GM19238 (cell line): ENCODE measurements at regions not wholly inside any gene's neighbourhood (a gene's known extent, or its start where the extent isn't known, plus 50 kb on each side); places are given as distances from the start of the nearest gene placed in this dataset.

Experiments
- DNase-seq: peaks from one replicate; pipeline ENCODE4 v3.0.0; 2011; ENCODE audit warnings: low spot score; ENCODE audit not compliant: insufficient read length

DNA sequence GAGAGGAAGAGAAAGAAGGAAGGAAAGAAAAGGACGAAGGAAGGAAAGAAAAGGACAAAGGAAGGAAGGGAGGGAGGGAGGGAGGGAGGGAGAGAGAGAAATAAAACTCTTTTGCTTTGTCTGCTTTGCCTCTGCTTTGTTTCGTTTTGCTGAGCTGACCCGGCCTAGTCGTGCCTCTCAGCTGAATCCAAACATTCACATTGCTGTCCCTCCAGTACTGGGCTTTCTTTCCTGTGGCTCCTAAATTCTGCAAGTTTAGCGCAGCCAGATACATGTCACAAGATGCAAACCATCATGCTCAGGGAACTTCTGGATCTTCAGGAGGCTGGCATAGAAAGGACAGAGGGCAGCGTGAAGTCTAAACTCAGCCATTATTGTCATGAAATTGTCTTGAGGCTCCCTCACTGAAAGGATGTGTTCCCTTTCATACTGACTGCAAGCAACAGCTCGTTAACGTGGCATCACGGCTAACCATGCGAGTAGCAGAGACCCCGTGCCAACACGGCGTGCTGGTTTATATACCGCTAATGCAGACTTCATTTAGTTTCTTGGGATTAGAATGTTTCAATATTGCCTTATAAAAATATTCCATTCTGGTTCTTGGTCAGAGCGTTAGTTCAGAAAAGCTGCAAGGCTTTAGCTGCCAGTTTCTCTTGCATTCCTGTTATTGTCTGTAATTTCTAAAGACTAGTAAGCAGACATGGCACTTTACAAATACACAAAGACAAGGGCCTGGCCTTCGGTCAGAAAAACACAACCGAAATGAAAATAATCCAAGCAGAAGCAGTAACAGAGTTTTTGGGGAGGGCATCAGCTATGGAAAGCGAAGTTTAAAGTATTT is 94.2 kb downstream of the TMEM174 start:
- no peak for DNase-seq

DNA sequence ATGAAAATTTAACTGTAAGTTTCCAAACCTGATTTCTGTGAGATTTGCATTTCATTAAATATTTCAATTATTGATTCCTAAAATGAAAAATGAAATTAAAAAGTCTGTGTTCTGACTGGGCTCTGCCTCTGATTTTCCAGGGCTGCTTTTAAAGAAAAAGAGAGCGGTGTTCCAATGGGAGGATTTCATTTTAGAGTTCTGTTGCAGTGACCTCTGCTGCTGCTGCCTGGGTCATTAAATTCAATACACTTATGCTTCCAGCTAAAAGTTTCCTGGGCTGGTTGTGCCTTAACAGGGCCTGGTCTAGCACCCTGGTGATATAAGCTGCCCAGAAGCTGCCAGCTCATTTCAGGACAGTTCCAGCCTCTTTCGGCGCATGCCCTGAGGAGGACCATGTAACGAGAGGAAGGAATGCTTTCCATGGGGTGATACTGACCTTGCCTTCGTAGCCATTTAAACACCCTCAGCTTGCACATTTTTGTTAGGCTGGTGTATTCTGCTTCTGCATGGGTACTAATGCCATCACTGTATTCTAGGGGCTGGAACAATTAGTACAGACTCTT is 93.3 kb downstream of the TMEM174 start:
- DNase-seq: no peak

DNA sequence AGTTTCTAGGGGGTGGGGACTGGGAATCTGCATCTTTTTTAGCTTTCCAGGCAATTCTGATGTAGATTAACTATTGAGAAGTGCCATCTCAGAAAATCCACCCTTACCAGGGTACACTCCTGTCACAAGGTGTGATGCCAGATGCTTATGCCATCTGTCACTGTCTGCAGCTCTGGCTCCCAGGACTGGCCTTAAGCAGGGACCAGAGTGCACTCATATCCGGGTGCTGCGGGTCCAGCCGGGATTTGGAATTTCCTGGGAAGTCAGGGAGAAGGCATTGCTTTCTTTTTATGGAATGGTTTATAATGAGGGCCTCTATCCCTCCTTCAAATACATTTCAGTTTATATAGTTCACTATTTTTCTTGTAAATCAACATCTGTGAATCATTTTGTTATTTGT is 92.6 kb downstream of the TMEM174 start:
- DNase-seq: no peak

DNA sequence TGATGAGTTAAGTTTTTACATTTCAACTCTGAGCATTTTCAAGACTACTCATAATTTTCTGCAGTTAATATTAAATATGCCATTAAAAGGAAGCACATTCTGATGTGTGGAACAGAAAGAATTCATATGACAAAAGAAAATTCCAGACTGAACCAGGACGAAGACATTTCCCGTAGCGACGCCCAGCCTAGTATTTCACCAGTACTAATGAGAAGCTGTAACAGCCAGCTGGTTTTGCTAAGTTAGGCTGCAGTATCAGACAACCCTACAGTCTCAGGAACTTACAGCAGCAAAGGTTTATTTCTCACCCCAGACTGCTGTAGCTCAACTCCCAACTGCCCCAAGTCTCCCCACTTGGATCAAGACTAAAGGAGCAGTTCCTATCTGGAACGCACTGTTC is 91.6 kb downstream of the TMEM174 start:
- DNase-seq: no peak

DNA sequence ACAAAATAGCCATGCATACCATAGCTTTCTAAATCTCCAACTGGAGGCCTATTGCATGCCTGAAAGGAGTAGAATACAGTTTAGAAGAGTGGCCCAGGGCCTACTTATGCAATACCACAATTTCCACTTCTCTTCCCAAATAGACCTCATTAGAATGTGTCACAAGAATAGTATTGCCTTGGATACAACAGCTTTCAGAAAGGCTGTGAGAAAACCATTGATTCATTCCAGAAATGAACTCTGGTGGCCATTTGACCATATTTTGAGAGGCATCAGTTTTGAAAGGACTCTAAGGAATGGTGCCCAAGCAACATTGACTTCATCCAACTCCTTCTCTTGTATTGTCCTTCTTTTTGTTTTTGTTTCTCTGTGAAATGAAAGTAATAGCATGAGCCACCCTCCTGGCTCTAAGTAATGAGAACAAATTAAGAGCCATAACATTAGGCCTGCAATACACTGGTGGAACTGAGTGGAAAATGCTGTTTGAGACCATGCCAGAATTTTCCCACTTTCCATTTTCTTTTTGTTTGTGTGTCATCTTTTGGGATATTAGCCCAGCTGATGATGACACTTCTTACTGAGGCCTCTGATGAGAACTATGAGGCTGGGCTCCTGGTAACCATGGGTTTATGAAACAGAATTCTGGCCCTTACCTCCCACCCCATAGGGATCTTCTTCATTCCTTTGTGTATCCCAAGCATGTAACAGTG is 90.2 kb downstream of the TMEM174 start:
- DNase-seq: no peak

DNA sequence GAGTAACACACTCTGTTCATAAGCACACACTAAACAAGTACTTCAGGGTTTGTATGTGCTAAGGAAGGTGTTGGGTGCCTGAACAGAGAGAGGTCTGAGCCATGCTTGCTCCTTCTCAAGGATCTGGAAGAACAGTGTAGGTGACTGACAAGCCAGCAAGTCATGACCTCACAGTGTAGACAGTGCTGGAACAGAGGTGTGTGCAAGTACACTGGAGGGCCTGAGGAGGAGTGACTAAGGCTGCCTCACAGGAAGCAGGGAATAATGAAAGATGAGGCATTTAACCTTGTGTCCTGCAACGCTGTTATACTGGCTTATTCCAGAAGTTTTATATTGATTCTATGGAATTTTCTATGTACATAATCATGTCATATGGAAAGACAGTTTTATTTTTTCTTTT is 83.9 kb downstream of the TMEM174 start:
- no peak for DNase-seq

DNA sequence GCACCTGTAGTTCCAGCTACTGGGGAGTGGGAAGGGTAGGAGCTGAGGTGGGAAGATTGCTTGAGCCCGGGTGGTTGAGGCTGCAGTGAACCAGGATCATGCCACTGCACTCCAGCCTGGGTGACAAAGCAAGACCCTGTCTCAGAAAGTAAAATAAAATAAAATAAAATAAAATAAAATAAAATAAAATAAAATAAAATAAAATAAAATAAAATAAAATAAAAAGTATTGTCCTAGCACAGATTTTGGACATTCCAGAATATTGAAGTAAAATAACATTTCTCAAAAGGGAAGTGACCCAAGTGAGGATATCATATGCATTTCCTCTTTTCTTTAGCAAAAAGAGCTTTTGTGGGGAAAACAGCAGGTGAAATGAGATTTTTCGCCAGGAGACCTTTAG is 83.5 kb downstream of the TMEM174 start:
- no peak for DNase-seq

DNA sequence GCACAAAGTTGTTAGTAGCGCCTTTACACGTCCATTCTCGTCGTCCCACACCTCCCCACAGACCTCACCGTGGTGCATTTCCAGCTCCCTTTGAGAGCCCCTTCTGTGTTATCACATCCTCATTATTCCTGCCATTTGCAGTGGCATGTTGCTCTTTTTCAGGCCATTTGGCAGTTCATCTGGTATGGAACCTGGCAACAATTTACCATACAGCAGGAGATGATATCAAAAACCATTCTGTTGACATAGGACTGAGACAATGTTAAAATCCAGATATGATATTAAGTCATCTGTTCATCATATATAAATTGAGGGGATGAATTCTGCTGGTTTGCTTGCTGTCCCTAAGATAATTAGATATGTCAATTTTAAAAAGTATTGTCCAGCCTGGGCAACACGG is 83.0 kb downstream of the TMEM174 start:
- no peak for DNase-seq

DNA sequence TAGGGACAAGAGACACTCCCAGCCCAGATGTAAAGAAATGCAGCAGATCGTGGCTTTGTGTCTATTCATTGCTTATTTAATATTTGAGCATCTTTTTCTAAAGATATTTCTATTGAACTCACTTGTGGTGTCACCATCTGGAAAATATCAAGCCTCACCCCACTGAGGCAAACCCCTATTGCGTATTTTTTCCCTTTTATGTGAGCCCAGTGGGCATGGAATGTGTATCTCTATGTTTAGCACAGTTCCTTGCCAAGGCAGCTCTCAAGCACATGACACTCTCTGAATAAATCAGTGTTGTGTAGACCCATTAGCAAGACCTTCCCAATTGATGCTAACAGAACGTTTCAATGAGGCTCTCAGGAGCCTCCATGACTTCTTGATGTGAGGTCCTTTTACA is 81.6 kb downstream of the TMEM174 start:
- no peak for DNase-seq

DNA sequence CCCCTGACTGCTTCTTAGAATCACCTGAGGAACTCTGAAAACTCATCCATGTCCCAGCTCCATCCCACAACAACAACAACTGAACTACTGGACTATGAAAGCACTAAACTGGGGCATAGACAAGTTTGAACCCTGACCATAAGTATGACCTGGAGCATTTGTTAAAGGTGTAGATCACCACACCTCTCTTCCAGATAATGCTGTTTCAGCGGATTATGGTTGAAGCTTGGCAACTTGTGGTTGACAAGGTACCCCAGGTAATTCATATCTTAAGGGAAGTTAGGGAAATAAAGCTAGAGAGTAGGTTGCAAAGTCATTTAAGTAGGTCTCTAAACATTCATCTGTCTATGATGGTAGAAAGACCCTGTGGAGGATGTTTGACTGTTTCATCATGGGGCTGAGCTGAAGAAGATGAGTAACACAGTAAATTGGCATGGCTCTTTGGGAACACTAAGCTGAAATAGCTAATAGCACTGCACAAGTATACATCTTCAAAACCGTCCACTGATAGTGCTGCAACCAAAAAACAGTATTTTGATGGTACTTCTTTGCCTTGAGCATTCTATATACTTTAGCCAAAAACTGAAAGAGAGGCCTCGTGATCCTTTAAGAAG is 80.2 kb downstream of the TMEM174 start:
- no peak for DNase-seq

DNA sequence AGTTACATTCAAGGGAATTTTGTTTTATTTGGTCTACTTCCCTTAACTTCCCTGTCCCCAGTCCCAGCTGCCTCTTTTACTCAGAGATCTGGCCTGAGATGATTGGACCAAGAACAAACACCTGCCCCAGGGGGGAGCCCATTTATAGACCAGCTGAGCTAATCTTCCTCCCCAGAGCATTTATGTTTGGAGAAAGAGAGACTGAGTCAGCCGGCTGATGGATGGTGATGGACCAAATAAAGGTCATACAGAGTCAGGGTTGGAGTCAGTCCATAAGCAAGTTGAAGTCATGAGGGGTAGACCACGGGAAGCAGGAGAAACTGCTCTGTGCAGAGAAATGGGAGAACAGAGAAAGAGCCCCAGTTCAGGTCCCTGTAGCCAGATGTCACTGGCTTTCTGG is 77.7 kb downstream of the TMEM174 start:
- no peak for DNase-seq

DNA sequence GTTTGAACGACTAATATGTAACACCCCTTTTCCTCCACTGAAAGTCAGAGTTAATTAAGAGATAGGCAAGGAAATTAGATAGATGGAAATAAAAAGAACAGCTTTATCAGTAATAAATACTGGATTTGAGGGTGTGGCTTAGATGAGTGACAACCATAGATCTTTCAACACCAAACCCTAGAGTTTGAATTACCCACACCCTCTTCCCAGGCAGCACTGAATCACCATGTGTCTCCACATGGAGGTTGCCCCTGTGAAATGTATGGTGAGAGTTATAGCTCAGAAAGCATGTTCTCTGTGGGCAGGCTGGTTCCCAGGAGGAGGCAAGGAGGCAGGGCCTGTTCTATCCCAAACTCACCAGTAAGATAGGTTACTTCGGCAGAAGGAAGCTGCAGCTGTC is 69.7 kb downstream of the TMEM174 start:
- DNase-seq: no peak

DNA sequence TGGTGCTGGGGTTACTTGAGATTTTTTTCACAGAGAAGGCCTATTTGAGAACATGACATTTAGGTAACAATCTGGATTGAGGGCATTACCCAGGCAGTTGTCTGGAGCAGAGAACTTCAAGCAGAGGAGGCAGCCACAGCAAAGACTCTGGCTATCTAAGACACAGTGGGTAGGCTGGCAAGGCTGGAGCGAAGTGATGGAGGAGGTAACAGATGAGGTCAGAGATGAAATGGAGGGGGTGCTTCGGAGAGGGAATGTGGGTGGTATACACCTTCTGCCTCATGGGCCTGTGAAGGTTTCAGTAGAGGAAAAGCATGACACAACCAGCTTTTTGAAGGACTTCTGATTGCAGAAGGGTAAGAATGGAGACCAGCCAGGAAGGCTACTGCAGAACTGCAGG is 65.9 kb downstream of the TMEM174 start:
- no peak for DNase-seq

DNA sequence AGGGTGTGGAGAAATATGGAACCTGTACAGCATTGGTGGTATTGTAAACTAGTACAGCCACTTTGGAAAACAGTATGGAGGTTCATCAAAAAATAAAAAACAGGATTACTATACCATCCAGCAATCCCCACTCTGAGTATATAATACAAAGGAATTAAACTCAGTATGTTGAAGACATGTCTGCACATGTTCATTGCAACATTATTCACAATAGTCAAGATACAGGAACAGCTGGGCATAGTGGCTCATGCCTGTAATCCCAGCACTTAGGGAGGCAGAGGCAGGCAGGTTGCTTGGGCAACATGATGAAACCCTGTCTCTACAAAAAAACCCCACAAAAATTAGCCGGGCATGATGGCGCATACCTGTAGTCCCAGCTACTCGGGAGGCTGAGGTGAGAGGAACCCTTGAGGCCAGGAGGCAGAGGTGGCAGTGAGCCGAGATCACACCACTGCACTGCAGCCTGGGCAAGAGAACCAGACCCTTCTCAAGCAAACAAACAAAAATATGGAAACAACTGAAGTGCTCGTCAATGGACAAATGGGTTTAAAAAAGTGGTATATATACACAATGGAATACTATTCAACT is 63.6 kb downstream of the TMEM174 start:
- DNase-seq: no peak

DNA sequence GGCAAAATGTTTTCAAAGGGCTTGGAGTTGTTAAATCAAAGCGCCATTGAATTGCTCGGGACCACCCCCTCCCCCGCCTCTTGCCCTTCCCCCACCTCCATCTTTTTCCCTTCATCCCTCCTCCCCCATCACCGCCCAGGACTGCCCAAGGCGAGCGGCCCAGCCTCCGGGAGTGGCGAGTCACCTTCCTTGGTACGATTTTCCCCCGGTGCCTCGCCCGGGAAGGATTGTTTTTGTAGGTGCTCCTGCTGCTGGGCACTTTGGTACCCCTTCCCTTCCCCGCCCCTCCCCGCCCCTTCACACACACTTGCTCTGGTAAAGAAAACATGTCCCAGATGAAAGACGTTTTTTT is 61.2 kb downstream of the TMEM174 start:
- DNase-seq: no peak

DNA sequence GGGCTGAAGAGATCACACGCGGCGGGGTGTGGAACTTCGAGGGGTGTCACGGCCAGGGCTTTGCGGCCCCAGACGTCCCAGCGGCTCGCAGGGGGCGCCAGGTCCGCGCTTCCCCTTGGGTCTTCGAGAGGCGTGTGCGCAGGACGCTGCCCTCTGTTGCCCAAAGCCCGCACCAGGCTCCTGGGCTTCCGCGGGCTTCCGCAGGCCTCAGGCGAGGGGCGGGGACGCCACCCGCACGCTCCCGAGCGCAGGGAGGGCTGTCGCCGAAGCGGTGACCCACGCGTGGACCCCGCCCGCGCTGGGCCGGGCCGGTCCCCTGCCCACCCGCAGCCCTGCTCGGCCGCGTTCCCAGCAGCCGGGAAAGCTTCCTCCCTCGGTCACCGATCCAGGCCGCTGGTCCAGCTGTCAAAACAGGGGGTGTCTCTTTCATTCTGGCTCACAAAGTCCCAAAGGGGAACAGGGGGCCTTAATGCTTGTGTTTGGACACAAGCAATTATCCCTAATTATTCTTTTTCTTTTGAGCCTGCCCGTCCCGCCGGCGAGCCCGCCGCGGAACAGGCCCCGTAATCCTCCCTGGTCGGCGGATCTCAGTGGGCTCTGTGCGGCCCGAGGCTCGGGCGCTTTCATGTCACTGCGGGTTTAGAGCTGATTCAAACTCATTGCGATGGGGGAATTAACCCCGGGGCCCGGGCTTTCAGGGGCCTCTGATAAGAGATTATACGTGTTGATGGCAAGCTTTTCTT is 60.6 kb downstream of the TMEM174 start:
- DNase-seq: no peak

DNA sequence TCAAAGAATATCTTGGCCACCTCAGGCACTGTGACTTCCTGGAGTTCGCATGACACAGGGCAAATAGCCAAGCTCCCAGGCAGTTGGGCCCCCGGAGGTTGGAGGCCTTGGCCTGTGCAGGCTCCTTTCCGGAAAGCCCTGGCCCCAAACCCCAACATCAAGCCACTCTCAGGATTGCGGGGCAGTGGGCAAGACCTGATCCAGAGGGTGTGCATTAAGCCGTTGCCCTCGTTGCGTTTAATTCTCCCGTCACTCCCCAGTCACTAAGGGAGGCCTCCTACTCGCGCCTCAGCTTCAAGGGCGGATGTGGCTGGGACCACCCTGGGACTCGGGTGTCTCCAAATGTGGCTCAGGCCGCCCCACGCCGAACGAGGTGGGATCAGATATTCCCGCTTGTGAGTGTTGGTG is 60.1 kb downstream of the TMEM174 start:
- no peak for DNase-seq

DNA sequence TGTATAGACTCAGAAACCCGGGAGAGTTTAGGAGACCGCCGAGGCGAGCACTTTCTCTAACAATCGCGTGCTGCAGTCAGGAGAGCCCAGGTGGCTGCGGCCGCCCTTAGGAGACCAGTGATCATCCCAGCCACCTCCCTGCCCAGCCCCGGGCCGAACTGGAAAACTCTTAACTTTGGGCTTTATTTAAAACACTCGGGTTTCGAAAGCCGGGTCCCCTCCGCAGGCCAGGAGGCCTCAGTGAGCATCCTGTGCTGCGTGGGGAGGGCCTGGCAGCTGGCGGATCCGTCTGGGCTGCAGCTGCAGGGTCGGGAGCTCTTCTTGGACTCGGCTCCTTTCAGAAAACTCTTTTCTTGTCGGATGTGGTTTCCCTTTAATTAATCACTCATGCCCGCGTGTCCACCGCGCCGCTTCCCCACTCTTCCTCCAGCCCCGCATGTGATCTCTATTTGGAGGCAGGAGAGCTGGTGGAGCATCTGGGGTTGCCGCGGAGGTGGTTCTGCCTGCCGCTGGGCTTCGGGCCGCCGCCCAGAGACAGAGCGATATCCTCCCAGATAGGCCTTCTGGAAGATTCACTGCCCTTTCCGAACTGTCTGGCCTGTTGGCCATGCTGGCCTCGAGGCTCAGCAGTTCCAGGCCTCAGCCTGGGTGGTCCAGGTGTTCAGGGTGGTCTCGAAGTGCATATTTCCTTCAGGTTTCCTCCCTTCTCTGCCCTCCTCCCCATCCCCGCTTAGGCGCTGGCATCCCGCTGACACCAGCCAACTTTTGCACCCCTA is 59.5 kb downstream of the TMEM174 start:
- DNase-seq: no peak

DNA sequence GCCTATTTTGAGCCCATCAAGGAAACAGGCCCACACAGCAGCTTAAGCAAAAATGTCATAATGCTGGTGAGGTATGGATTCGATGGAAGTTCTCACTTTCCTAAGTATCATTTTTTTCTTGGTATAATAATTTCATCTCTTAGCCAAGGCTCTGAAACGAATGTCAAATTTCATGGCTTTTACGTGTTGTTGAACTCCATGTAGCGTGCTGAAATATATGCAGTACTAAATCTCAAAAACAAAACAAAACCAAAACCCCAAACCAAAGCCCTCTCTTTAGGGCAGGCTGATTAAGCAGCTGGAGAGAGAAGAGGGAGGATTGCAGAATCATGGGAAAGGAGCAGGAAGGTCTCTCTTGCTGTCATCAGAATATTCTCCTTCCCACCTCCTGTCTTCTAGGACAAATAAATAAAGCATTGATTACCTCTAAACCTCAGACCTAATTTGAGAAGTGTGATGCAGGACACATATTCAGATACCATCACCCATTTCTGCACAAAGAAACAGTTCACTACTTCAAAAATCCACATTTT is 58.3 kb downstream of the TMEM174 start:
- DNase-seq: no peak
